ENCODE measurements at regions not wholly inside any gene's neighbourhood (a gene's known extent, or its start where the extent isn't known, plus 50 kb on each side); places are given as distances from the start of the nearest gene placed in this dataset.

DNA sequence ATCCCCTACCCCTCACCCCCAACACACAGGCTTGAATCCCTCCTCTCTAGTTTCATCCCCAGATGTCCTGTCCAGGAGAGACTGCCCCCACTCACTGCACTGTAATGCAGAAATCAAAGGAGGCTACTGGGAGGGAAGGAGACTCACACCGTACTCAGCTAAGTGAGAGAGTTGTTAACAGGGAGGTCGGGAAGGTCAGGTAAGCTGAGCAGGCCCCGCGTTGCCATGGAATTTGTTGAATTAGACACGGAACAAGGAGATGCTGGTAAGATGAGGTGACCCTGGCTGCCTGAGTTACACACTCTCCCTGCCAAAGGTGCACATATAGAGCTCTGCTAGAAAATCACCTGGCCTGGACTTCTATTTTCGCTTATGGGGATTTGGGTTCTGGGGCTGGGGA, 197.9 kb downstream of the NXPE2 start:
- no peaks in the 10 kb centered on the region for H3K4me1 ChIP-seq
- no peak for TF ChIP-seq CTCF (IDR thresholded peaks at IDR 0.05)
- no peak for TF ChIP-seq EP300 (IDR thresholded peaks at IDR 0.05)
- no peak for TF ChIP-seq POLR2AphosphoS5 (IDR thresholded peaks at IDR 0.05)
- no peak for TF ChIP-seq POLR2A (IDR thresholded peaks at IDR 0.05)
- H3K27ac ChIP-seq, result no peak overlapping the region
- no peak overlapping the region for H3K4me3 ChIP-seq
- H3K27me3 ChIP-seq, result peaks cover 6% of the 10 kb centered on the region
- 47 to 90% methylated on average over 2 to 4 of the region's 6 CpGs for WGBS, 2 donors (ENCODE audit: low coverage in 1 of 2)
- ATAC-seq, result no peak
- no peaks in the 10 kb centered on the region for H3K36me3 ChIP-seq
- no peaks in the 10 kb centered on the region for H3K9me3 ChIP-seq

DNA sequence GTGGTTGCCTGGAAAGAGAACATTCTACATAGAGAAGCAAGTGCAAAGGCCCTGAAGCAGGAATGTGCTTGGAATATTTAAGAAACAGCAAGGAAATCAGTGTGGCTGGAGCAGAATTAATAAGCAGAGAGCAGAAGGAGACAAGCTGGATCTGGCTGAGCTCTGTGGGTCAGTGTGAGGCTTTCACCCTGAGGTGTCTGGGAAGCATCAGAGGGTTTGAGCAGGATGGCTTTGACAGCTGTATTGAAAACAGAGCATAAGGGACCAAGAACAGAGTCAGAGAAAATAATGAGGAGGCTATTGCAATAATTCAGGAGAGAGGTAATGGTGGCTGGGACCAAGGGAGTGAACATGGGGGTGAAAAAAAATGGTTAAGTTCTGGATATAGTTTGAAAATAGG, 199.6 kb downstream of the NXPE2 start:
- H3K9me3 ChIP-seq, result no peaks in the 10 kb centered on the region
- H3K36me3 ChIP-seq, result no peaks in the 10 kb centered on the region
- no peaks in the 10 kb centered on the region for H3K4me1 ChIP-seq
- TF ChIP-seq POLR2AphosphoS5 (IDR thresholded peaks at IDR 0.05), result no peak
- no peak for TF ChIP-seq CTCF (IDR thresholded peaks at IDR 0.05)
- TF ChIP-seq POLR2A (IDR thresholded peaks at IDR 0.05), result no peak
- TF ChIP-seq EP300 (IDR thresholded peaks at IDR 0.05), result no peak
- no peak overlapping the region for H3K4me3 ChIP-seq
- no peak overlapping the region for H3K27ac ChIP-seq
- no peak for ATAC-seq
- H3K27me3 ChIP-seq, result no peaks in the 10 kb centered on the region

- no peak overlapping the region for H3K4me3 ChIP-seq
- H3K27me3 ChIP-seq, result no peaks in the 10 kb centered on the region
- 32 to 40% methylated on average over 1 to 2 of the region's 2 CpGs for WGBS, 2 donors (ENCODE audit: low coverage in 1 of 2)
- no peak overlapping the region for H3K27ac ChIP-seq
- no peaks in the 10 kb centered on the region for H3K4me1 ChIP-seq
- H3K36me3 ChIP-seq, result no peaks in the 10 kb centered on the region
- TF ChIP-seq POLR2A (IDR thresholded peaks at IDR 0.05), result no peak
- TF ChIP-seq EP300 (IDR thresholded peaks at IDR 0.05), result no peak
- TF ChIP-seq POLR2AphosphoS5 (IDR thresholded peaks at IDR 0.05), result no peak
- TF ChIP-seq CTCF (IDR thresholded peaks at IDR 0.05), result no peak
- no peaks in the 10 kb centered on the region for H3K9me3 ChIP-seq
- ATAC-seq, result no peak
Measured at GRCh38 chr11:114880442-114880841, 202.1 kb downstream of the NXPE2 start.

GRCh38 chr11:114883472-114883871, 205.1 kb downstream of the NXPE2 start:
- no peak for ATAC-seq
- no peaks in the 10 kb centered on the region for H3K4me1 ChIP-seq
- 55 to 83% methylated on average over 1 to 2 of the region's 3 CpGs for WGBS, 2 donors (ENCODE audit: low coverage in 1 of 2)

More at GRCh38 chr11:114883472-114883871, 205.1 kb downstream of the NXPE2 start:
- TF ChIP-seq EP300 (IDR thresholded peaks at IDR 0.05), result no peak
- no peak for TF ChIP-seq CTCF (IDR thresholded peaks at IDR 0.05)
- TF ChIP-seq POLR2AphosphoS5 (IDR thresholded peaks at IDR 0.05), result no peak
- TF ChIP-seq POLR2A (IDR thresholded peaks at IDR 0.05), result no peak
- Histone ChIP-seq H3K9me3 (no peaks in the 10 kb centered on the region), H3K27ac (no peak overlapping the region), H3K36me3 (no peaks in the 10 kb centered on the region), H3K27me3 (no peaks in the 10 kb centered on the region), H3K4me3 (no peak overlapping the region)
